ENCODE measurements at regions not wholly inside any gene's neighbourhood (a gene's known extent, or its start where the extent isn't known, plus 50 kb on each side); places are given as distances from the start of the nearest gene placed in this dataset.

DNA sequence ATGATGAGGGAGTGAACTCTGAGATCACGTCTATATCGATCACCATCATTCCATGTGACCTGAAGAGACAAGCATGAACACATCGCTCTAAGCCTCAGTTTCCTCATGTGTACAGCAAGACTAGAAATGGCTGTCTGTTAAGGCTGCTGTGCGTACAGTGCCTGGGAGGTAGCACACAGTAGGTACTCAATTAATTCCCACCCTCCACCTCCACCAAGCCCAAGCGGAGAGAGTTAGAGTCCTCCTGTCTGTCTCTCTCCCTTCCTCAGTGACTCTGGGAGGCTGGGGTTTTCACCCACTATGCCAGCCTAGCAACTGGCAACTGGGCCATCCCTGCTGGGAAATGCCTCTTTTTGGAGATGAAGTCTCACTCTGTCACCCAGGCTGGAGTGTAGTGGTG is 318.3 kb upstream of the CCL2 start:
- ChIA-PET POLR2A (no interaction called here), CTCF (no interaction called here)
- ATAC-seq (no peak), DNase-seq (no peak)
- Mint-ChIP-seq H3K4me3 (no peak overlapping the region), H3K9me3 (ENCODE audit: low read depth) (no peaks in the 10 kb centered on the region), H3K27ac (no peak overlapping the region), H3K36me3 (ENCODE audit: low read depth) (no peaks in the 10 kb centered on the region), H3K27me3 (no peaks in the 10 kb centered on the region), H3K4me1 (no peaks in the 10 kb centered on the region)
- intact Hi-C loops (cut with DNase I, micrococcal nuclease), result no loop called here

- H3K27me3 Mint-ChIP-seq, result peaks cover 2% of the 10 kb centered on the region
- ChIA-PET POLR2A (no interaction called here), CTCF (no interaction called here)
- H3K36me3 Mint-ChIP-seq (ENCODE audit: low read depth), result no peaks in the 10 kb centered on the region
- ATAC-seq (no peak), DNase-seq (no peak)
- H3K27ac Mint-ChIP-seq, result no peak overlapping the region
- no peaks in the 10 kb centered on the region for H3K9me3 Mint-ChIP-seq (ENCODE audit: low read depth)
- H3K4me3 Mint-ChIP-seq, result no peak overlapping the region
- intact Hi-C loops (cut with DNase I, micrococcal nuclease), result loop anchor here in 1 of 2 experiments (5.0 kb wide), 1 partner anchor 52 kb away; no protein-coding TSS in a partner anchor
- no peaks in the 10 kb centered on the region for H3K4me1 Mint-ChIP-seq
These were observed 315.1 kb upstream of the CCL2 start for GRCh38 chr17:33939959-33940358.

GRCh38 chr17:33940769-33941370 is 314.2 kb upstream of the CCL2 start:
- Mint-ChIP-seq H3K4me1 (no peaks in the 10 kb centered on the region), H3K36me3 (ENCODE audit: low read depth) (no peaks in the 10 kb centered on the region), H3K27me3 (peaks cover 2% of the 10 kb centered on the region), H3K27ac (no peak overlapping the region), H3K9me3 (ENCODE audit: low read depth) (no peaks in the 10 kb centered on the region), H3K4me3 (no peak overlapping the region)
- intact Hi-C loops (cut with DNase I, micrococcal nuclease), result loop anchor here in 1 of 2 experiments (5.0 kb wide), 1 partner anchor 51 kb away; no protein-coding TSS in a partner anchor
- DNase-seq (no peak), ATAC-seq (no peak)
- ChIA-PET CTCF (no interaction called here), POLR2A (interaction anchor here (0.7 kb wide), 1 partner anchor 105 kb away, joined by 3 read pairs; no protein-coding TSS in a partner anchor)

DNA sequence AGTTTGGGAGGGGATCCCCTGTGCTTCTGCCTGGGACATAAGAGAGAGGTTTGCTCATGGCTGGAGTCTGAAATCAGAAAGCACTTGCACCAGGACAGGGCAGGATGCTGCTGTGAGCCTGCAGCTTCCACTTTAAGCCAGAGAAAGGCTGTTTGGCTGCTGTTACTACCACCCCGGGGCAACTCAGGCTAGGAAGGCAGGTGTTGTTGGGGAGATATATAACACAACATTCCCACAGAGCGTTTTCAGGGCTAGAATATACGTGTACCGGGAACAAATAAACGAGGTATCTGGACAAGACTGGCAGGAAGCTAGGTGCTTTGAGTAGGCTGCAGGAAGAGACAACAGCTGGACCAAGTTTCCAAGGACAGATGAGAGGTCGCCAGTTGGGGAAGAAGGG is 313.3 kb upstream of the CCL2 start:
- no peaks in the 10 kb centered on the region for H3K4me1 Mint-ChIP-seq
- H3K4me3 Mint-ChIP-seq, result no peak overlapping the region
- no peaks in the 10 kb centered on the region for H3K36me3 Mint-ChIP-seq (ENCODE audit: low read depth)
- DNase-seq, result no peak
- ATAC-seq, result no peak
- H3K9me3 Mint-ChIP-seq (ENCODE audit: low read depth), result no peaks in the 10 kb centered on the region
- no peak overlapping the region for H3K27ac Mint-ChIP-seq
- ChIA-PET POLR2A (no interaction called here), CTCF (no interaction called here)
- intact Hi-C loops (cut with DNase I, micrococcal nuclease), result loop anchor here in 1 of 2 experiments (5.0 kb wide), 1 partner anchor 51 kb away; no protein-coding TSS in a partner anchor
- H3K27me3 Mint-ChIP-seq, result peaks cover 2% of the 10 kb centered on the region

GRCh38 chr17:33942414-33942813 is 312.7 kb upstream of the CCL2 start:
- ChIA-PET CTCF (no interaction called here), POLR2A (no interaction called here)
- no peaks in the 10 kb centered on the region for H3K9me3 Mint-ChIP-seq (ENCODE audit: low read depth)
- no peaks in the 10 kb centered on the region for H3K36me3 Mint-ChIP-seq (ENCODE audit: low read depth)
- H3K4me1 Mint-ChIP-seq, result no peaks in the 10 kb centered on the region
- no peak overlapping the region for H3K27ac Mint-ChIP-seq
- intact Hi-C loops (cut with DNase I, micrococcal nuclease), result loop anchor here in 1 of 2 experiments (5.0 kb wide), 1 partner anchor 50 kb away; no protein-coding TSS in a partner anchor
- DNase-seq (no peak), ATAC-seq (no peak)
- H3K4me3 Mint-ChIP-seq, result no peak overlapping the region
- H3K27me3 Mint-ChIP-seq, result peaks cover 2% of the 10 kb centered on the region

DNA sequence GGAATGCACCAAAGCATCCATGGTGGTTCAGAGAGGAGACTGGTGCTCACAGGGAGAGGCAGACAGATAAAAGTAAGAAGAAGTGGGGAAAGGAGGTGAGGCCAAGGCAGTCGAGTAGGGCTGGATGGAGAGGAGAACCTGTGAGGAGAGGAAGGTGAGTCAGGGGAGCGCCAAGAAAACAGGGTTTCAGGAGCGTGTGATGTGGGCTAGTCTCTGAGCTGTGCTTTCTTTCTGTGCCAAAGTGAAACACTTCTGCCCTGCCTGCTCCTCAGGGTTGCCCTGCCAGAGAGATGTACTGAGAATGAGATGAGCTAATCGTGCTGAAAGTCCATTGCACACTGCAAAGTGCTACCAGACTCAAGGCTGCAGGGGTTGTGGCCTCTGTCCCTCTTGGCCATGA is 310.7 kb upstream of the CCL2 start:
- CTCF ChIA-PET, result no interaction called here
- peak; percentile 35 for DNase-seq
- H3K27me3 Mint-ChIP-seq, result peaks cover 2% of the 10 kb centered on the region
- no peak overlapping the region for H3K4me3 Mint-ChIP-seq
- H3K4me1 Mint-ChIP-seq, result no peaks in the 10 kb centered on the region
- H3K27ac Mint-ChIP-seq, result no peak overlapping the region
- intact Hi-C loops (cut with DNase I, micrococcal nuclease), result loop anchor here in 1 of 2 experiments (5.0 kb wide), 1 partner anchor 48 kb away; no protein-coding TSS in a partner anchor
- ATAC-seq, result peak; percentile 85
- POLR2A ChIA-PET, result no interaction called here
- no peaks in the 10 kb centered on the region for H3K9me3 Mint-ChIP-seq (ENCODE audit: low read depth)
- no peaks in the 10 kb centered on the region for H3K36me3 Mint-ChIP-seq (ENCODE audit: low read depth)

- H3K27me3 Mint-ChIP-seq, result peaks cover 2% of the 10 kb centered on the region
- H3K27ac Mint-ChIP-seq, result no peak overlapping the region
- H3K9me3 Mint-ChIP-seq (ENCODE audit: low read depth), result no peaks in the 10 kb centered on the region
- no peaks in the 10 kb centered on the region for H3K4me1 Mint-ChIP-seq
- intact Hi-C loops (cut with DNase I, micrococcal nuclease), result loop anchor here (5.0 kb wide), 2 partner anchors 47 to 168 kb away; no protein-coding TSS in a partner anchor
- ChIA-PET POLR2A (no interaction called here), CTCF (no interaction called here)
- DNase-seq (no peak), ATAC-seq (no peak)
- no peaks in the 10 kb centered on the region for H3K36me3 Mint-ChIP-seq (ENCODE audit: low read depth)
- no peak overlapping the region for H3K4me3 Mint-ChIP-seq
These were observed 310.3 kb upstream of the CCL2 start for GRCh38 chr17:33944826-33945225.

- CTCF ChIA-PET, result interaction anchor here (1.6 kb wide), 1 partner anchor 16 kb away, joined by 4 read pairs; no protein-coding TSS in a partner anchor
- no peak overlapping the region for H3K4me3 Mint-ChIP-seq
- POLR2A ChIA-PET, result no interaction called here
- no peak for DNase-seq
- no peak for ATAC-seq
- no peaks in the 10 kb centered on the region for H3K36me3 Mint-ChIP-seq (ENCODE audit: low read depth)
- intact Hi-C loops (cut with DNase I, micrococcal nuclease), result loop anchor here in 1 of 2 experiments (5.0 kb wide), 1 partner anchor 169 kb away; no protein-coding TSS in a partner anchor
- no peaks in the 10 kb centered on the region for H3K9me3 Mint-ChIP-seq (ENCODE audit: low read depth)
- peaks cover 2% of the 10 kb centered on the region for H3K27me3 Mint-ChIP-seq
- no peaks in the 10 kb centered on the region for H3K4me1 Mint-ChIP-seq
- no peak overlapping the region for H3K27ac Mint-ChIP-seq
These were observed 309.2 kb upstream of the CCL2 start for GRCh38 chr17:33945646-33946546.

- H3K9me3 Mint-ChIP-seq (ENCODE audit: low read depth), result no peaks in the 10 kb centered on the region
- H3K27me3 Mint-ChIP-seq, result peaks cover 2% of the 10 kb centered on the region
- ChIA-PET CTCF (interaction anchor here (0.6 kb wide), 1 partner anchor 1745 kb away, joined by 3 read pairs; no protein-coding TSS in a partner anchor), POLR2A (no interaction called here)
- H3K4me3 Mint-ChIP-seq, result no peak overlapping the region
- no peaks in the 10 kb centered on the region for H3K4me1 Mint-ChIP-seq
- no peak overlapping the region for H3K27ac Mint-ChIP-seq
- intact Hi-C loops (cut with DNase I, micrococcal nuclease), result loop anchor here in 1 of 2 experiments (5.0 kb wide), 1 partner anchor 170 kb away; no protein-coding TSS in a partner anchor
- H3K36me3 Mint-ChIP-seq (ENCODE audit: low read depth), result no peaks in the 10 kb centered on the region
- no peak for ATAC-seq
- DNase-seq, result no peak
These were observed 307.3 kb upstream of the CCL2 start for GRCh38 chr17:33947762-33948161.

GRCh38 chr17:33948309-33948708 is 306.8 kb upstream of the CCL2 start:
- CTCF ChIA-PET, result no interaction called here
- ATAC-seq, result no peak
- no peak overlapping the region for H3K4me3 Mint-ChIP-seq
- peaks cover 2% of the 10 kb centered on the region for H3K27me3 Mint-ChIP-seq
- intact Hi-C loops (cut with DNase I, micrococcal nuclease), result loop anchor here in 1 of 2 experiments (5.0 kb wide), 1 partner anchor 171 kb away; no protein-coding TSS in a partner anchor
- H3K9me3 Mint-ChIP-seq (ENCODE audit: low read depth), result no peaks in the 10 kb centered on the region
- POLR2A ChIA-PET, result no interaction called here
- no peak overlapping the region for H3K27ac Mint-ChIP-seq
- H3K4me1 Mint-ChIP-seq, result no peaks in the 10 kb centered on the region
- no peaks in the 10 kb centered on the region for H3K36me3 Mint-ChIP-seq (ENCODE audit: low read depth)
- no peak for DNase-seq

GRCh38 chr17:33949100-33949499 is 306.0 kb upstream of the CCL2 start:
- peaks cover 2% of the 10 kb centered on the region for H3K27me3 Mint-ChIP-seq
- ATAC-seq (no peak), DNase-seq (peak; percentile 29)
- no peak overlapping the region for H3K4me3 Mint-ChIP-seq
- no peaks in the 10 kb centered on the region for H3K4me1 Mint-ChIP-seq
- POLR2A ChIA-PET, result no interaction called here
- CTCF ChIA-PET, result no interaction called here
- intact Hi-C loops (cut with DNase I, micrococcal nuclease), result loop anchor here in 1 of 2 experiments (5.0 kb wide), 1 partner anchor 172 kb away; no protein-coding TSS in a partner anchor
- no peaks in the 10 kb centered on the region for H3K36me3 Mint-ChIP-seq (ENCODE audit: low read depth)
- H3K9me3 Mint-ChIP-seq (ENCODE audit: low read depth), result no peaks in the 10 kb centered on the region
- no peak overlapping the region for H3K27ac Mint-ChIP-seq

Measured in activated CD4-positive, alpha-beta T cell treated with anti-CD3 and anti-CD28 coated beads for 36 hours (primary cell).